GM12892 (cell line): ENCODE measurements at regions not wholly inside any gene's neighbourhood (a gene's known extent, or its start where the extent isn't known, plus 50 kb on each side); places are given as distances from the start of the nearest gene placed in this dataset.

Experiments
- POLR2A ChIP-seq: IDR thresholded peaks from 2 replicates; pipeline ENCODE4 v1.6.1; 2011; ENCODE audit warnings: low read depth, low read length, control low read depth
- POLR2AphosphoS5 ChIP-seq: IDR thresholded peaks from 2 replicates; pipeline ENCODE4 v1.6.1; 2011; ENCODE audit warnings: low read depth, low read length, control low read depth

DNA sequence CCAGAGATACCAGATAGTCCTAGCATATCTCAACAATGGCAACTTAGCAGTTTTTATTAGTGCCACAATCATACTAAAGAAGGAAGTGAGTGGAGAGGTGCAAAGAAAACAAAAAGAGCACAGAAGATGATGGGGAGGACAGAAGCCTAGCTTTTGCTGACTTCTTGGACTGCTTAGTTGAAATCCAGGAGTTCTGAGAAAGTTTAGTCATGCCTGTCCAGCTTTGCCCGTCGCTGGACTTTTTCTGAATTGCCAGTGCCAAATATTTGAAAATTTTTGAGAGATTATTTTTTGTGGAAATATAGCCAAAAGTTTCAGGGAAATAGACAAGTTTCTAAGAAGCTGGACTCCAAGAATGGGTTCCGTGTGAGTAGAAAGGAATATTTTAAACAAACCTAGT is 558.7 kb upstream of the TNP1 start:
- TF ChIP-seq POLR2A (no peak), POLR2AphosphoS5 (no peak)
